HepG2 (cell line): ENCODE measurements at regions not wholly inside any gene's neighbourhood (a gene's known extent, or its start where the extent isn't known, plus 50 kb on each side); places are given as distances from the start of the nearest gene placed in this dataset.

Source experiments
- ATAC-seq: fragments of 200-7000 bp; cut with Tn5 transposase; 3 replicates; pipeline ENCODE4 v1.9.1; 2020; ENCODE audit warnings: mild to moderate bottlenecking, moderate library complexity
- BruUV-seq: library from RNA; stranded (reverse); fragments of 400-500 nt; replicated peaks from 2 replicates; lab custom pipeline; 2021; lab: Mats Ljungman, UMichigan
- CTCF ChIA-PET: fragments of 300-600 bp; formaldehyde crosslinking; extraction: SDS; loops from one replicate; lab custom pipeline; 2021; ENCODE audit warnings: low total read pairs, inconsistent platforms, low intra/inter-chr PET ratio; lab: Yijun Ruan, JAX
- POLR2A ChIA-PET: fragments of 350-600 bp; sonication (Branson Sonifier 250); formaldehyde crosslinking; loops from one replicate; lab custom pipeline; 2020; ENCODE audit warnings: antibody characterized with exemption, inconsistent platforms; lab: Yijun Ruan, JAX
- DNase-seq: peaks from one replicate; pipeline ENCODE4 v3.0.0-alpha.2; 2015; ENCODE audit warnings: low spot score
- FAIRE-seq: peaks from 3 replicates; lab custom pipeline; 2011; peaks lifted over from hg19 to GRCh38; lab: Jason Lieb, UNC
- H2AFZ ChIP-seq: one replicate; pipeline ENCODE4 v1.6.1; 2011; ENCODE audit warnings: low read length, inconsistent platforms
- H3K27ac ChIP-seq: fragments of 300-600 bp; 3 replicates; pipeline ENCODE4 v1.8.0; 2011; ENCODE audit warnings: mixed run types, mild to moderate bottlenecking, mixed read lengths, low read length, inconsistent platforms; ENCODE audit not compliant: insufficient read depth; ENCODE audit errors: extremely low read length
- H3K27me3 ChIP-seq, 2 experiments: fragments of 200-600 bp in 1 of 2; 2 replicates in 1 of 2; 3 replicates in 1 of 2; pipeline versions ENCODE4 v1.6.0 to v1.8.0; 2011; ENCODE audit warnings: low read length in 2 of 2, mild to moderate bottlenecking in 2 of 2, moderate library complexity in 2 of 2, inconsistent platforms in 1 of 2; ENCODE audit not compliant: insufficient read depth in 2 of 2, control insufficient read depth in 1 of 2
- H3K36me3 ChIP-seq, 2 experiments: fragments of 200-600 bp in 1 of 2; replicated peaks in 1 of 2; 2 replicates in 1 of 2; 3 replicates in 1 of 2; pipeline versions ENCODE4 v1.5.1 to v1.8.0; 2011; ENCODE audit warnings: low read length in 2 of 2, inconsistent platforms in 1 of 2; ENCODE audit not compliant: insufficient read depth in 2 of 2, control insufficient read depth in 1 of 2
- H3K4me1 ChIP-seq: 2 replicates; pipeline ENCODE4 v1.5.1; 2012; ENCODE audit warnings: low read length, inconsistent platforms; ENCODE audit not compliant: insufficient read depth
- H3K4me2 ChIP-seq: 2 replicates; pipeline ENCODE4 v1.6.0; 2011; ENCODE audit warnings: low read depth, low read length, inconsistent platforms
- H3K4me3 ChIP-seq, 3 experiments: fragments of 200-600 bp in 1 of 3; sonication (generic), shearing (Covaris generic) in 1 of 3; replicated peaks in 1 of 3; 2 replicates each; pipeline ENCODE4 v1.5.1; 2011 to 2016; ENCODE audit warnings: low read length in 3 of 3, inconsistent platforms in 2 of 3, low read depth in 2 of 3, mild to moderate bottlenecking in 2 of 3, control low read depth in 1 of 3, mixed read lengths in 1 of 3; ENCODE audit not compliant: insufficient read depth in 1 of 3
- H3K79me2 ChIP-seq: one replicate; pipeline ENCODE4 v1.6.1; 2011; ENCODE audit warnings: low read length, inconsistent platforms; ENCODE audit not compliant: insufficient read depth
- H3K9ac ChIP-seq: 2 replicates; pipeline ENCODE4 v1.6.0; 2011; ENCODE audit warnings: mild to moderate bottlenecking, low read depth, low read length, inconsistent platforms; ENCODE audit not compliant: insufficient read depth
- H3K9me3 ChIP-seq: 2 replicates; pipeline ENCODE4 v1.5.1; 2012; ENCODE audit warnings: mild to moderate bottlenecking, low read length
- H4K20me1 ChIP-seq: 2 replicates; pipeline ENCODE4 v1.6.0; 2011; ENCODE audit warnings: inconsistent platforms, mild to moderate bottlenecking, low read length, moderate library complexity; ENCODE audit not compliant: insufficient read depth
- BATF2 ChIP-seq: sonication (generic); formaldehyde crosslinking; IDR thresholded peaks from 2 replicates; pipeline ENCODE4 v1.8.0; 2022; ENCODE audit warnings: mild to moderate bottlenecking, missing genetic modification reagents, moderate library complexity
- BRD4 ChIP-seq: sonication (generic); formaldehyde crosslinking; IDR thresholded peaks from 2 replicates; pipeline ENCODE4 v1.4.0; 2020; ENCODE audit warnings: missing genetic modification reagents
- CHCHD3 ChIP-seq: sonication (generic); formaldehyde crosslinking; IDR thresholded peaks from 2 replicates; pipeline ENCODE4 v1.8.0; 2022; ENCODE audit warnings: mild to moderate bottlenecking, missing genetic modification reagents, moderate library complexity
- HDAC2 ChIP-seq: sonication (generic); formaldehyde crosslinking; IDR thresholded peaks from 2 replicates; pipeline ENCODE4 v1.4.0; 2020; ENCODE audit warnings: missing genetic modification reagents
- IRF9 ChIP-seq: sonication (generic); formaldehyde crosslinking; IDR thresholded peaks from 2 replicates; pipeline ENCODE4 v1.8.0; 2022; ENCODE audit warnings: missing genetic modification reagents, mild to moderate bottlenecking, borderline replicate concordance
- MTA3 ChIP-seq: sonication (generic); formaldehyde crosslinking; IDR thresholded peaks from 2 replicates; pipeline ENCODE4 v1.4.0; 2020; ENCODE audit warnings: missing genetic modification reagents
- ZNF17 ChIP-seq: sonication (generic); formaldehyde crosslinking; IDR thresholded peaks from 2 replicates; pipeline ENCODE4 v1.5.0; 2020; ENCODE audit warnings: mild to moderate bottlenecking, missing genetic modification reagents
- ZNF232 ChIP-seq: sonication (generic); formaldehyde crosslinking; IDR thresholded peaks from 2 replicates; pipeline ENCODE4 v1.4.0; 2020; ENCODE audit warnings: missing genetic modification reagents, borderline replicate concordance
- ZNF292 ChIP-seq: sonication (generic); formaldehyde crosslinking; IDR thresholded peaks from 2 replicates; pipeline ENCODE4 v1.8.1; 2022; ENCODE audit warnings: mild to moderate bottlenecking, low read depth, missing genetic modification reagents, borderline replicate concordance
- ZNF343 ChIP-seq: sonication (generic); formaldehyde crosslinking; IDR thresholded peaks from 2 replicates; pipeline ENCODE4 v1.4.0; 2020; ENCODE audit warnings: mild to moderate bottlenecking, missing genetic modification reagents
- ZNF737 ChIP-seq: sonication (generic); formaldehyde crosslinking; IDR thresholded peaks from 2 replicates; pipeline ENCODE4 v1.5.0; 2020; ENCODE audit warnings: missing genetic modification reagents, mild to moderate bottlenecking, borderline replicate concordance
- WGBS: methylation state at CpG from one replicate; pipeline ENCODE4 v1.1.6; 2017; ENCODE audit warnings: low lambda C conversion rate; 5-methylcytosine and 5-hydroxymethylcytosine counted together
- in situ Hi-C: cut with HindIII; loops from 2 replicates; pipeline ENCODE4 v1.10.0; 2017; ENCODE audit warnings: low pct_unique_long_range_greater_than_20kb; ENCODE audit not compliant: extremely low pct_ligation_motif_present
- intact Hi-C: fragments of 100-400 bp; cut with micrococcal nuclease; formaldehyde crosslinking; loops from one replicate; pipeline ENCODE4 v1.10.0; 2022; ENCODE audit not compliant: unreplicated experiment
- TF ChIP-seq, protein P1 (sequence below): sonication (generic); formaldehyde crosslinking; IDR thresholded peaks from 2 replicates; pipeline ENCODE4 v1.5.0; 2020; ENCODE audit warnings: missing genetic modification reagents
- TF ChIP-seq, protein P2 (sequence below): sonication (generic); formaldehyde crosslinking; IDR thresholded peaks from 2 replicates; pipeline ENCODE4 v1.4.0; 2020; ENCODE audit warnings: missing genetic modification reagents
- TF ChIP-seq, protein P3 (sequence below): IDR thresholded peaks from 2 replicates; pipeline ENCODE4 v1.6.1; 2016; ENCODE audit warnings: low read depth, missing genetic modification reagents, missing compliant biosample characterization

DNA sequence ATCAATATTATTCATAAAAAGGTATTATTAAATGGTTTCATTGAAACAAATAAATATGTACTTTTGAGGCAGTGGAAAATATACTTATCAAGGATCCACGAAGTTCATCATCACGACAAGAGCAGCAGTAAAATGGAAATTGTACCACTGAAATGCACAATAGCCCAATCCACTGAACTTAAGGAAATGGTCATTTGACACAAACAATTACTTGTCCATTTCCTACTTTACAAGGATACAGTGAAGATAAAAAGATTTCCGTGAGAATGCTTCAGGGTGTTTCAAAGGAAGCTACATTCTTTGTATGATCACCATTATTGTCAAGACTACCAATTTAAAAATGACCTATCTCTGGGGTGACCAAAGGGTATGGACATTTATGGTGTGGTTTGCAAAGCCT, 210.3 kb downstream of the SYK start:
- ChIA-PET POLR2A (no interaction called here), CTCF (no interaction called here)
- Histone ChIP-seq H3K4me3 (no peak overlapping the region), H3K9me3 (no peaks in the 10 kb centered on the region), H3K4me2 (no peak overlapping the region), H2AFZ (no peak overlapping the region), H3K79me2 (no peaks in the 10 kb centered on the region), H4K20me1 (no peaks in the 10 kb centered on the region), H3K4me1 (no peaks in the 10 kb centered on the region), H3K27ac (no peak overlapping the region), H3K27me3 (0 out of 5 replicates have a peak, but pooled peaks cover 0 to 1% of the 10 kb centered on the region in 2 experiments), H3K36me3 (no peaks in the 10 kb centered on the region), H3K9ac (no peak overlapping the region)
- in situ Hi-C loops (no loop called here), intact Hi-C loops (no loop called here)
- 16% methylated on average over 3 of the region's 3 CpGs for WGBS
- DNase-seq (no peak), FAIRE-seq (no peak), ATAC-seq (no peak)
- no TSS peak for BruUV-seq
- TF ChIP-seq BATF2 (no peak), ZNF737 (no peak), BRD4 (CRISPR knock-in tag) (no peak), ZNF232 (CRISPR knock-in tag) (no peak), ZNF17 (CRISPR knock-in tag) (no peak), IRF9 (CRISPR knock-in tag) (no peak), CHCHD3 (CRISPR knock-in tag) (no peak), MTA3 (CRISPR knock-in tag) (no peak), HDAC2 (CRISPR knock-in tag) (no peak), ZNF343 (CRISPR knock-in tag) (no peak), ZNF292 (CRISPR knock-in tag) (no peak)
- TF ChIP-seq, protein P1, sequence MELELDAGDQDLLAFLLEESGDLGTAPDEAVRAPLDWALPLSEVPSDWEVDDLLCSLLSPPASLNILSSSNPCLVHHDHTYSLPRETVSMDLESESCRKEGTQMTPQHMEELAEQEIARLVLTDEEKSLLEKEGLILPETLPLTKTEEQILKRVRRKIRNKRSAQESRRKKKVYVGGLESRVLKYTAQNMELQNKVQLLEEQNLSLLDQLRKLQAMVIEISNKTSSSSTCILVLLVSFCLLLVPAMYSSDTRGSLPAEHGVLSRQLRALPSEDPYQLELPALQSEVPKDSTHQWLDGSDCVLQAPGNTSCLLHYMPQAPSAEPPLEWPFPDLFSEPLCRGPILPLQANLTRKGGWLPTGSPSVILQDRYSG = no peak
- TF ChIP-seq, protein P2, sequence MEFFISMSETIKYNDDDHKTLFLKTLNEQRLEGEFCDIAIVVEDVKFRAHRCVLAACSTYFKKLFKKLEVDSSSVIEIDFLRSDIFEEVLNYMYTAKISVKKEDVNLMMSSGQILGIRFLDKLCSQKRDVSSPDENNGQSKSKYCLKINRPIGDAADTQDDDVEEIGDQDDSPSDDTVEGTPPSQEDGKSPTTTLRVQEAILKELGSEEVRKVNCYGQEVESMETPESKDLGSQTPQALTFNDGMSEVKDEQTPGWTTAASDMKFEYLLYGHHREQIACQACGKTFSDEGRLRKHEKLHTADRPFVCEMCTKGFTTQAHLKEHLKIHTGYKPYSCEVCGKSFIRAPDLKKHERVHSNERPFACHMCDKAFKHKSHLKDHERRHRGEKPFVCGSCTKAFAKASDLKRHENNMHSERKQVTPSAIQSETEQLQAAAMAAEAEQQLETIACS = no peak
- TF ChIP-seq, protein P3, sequence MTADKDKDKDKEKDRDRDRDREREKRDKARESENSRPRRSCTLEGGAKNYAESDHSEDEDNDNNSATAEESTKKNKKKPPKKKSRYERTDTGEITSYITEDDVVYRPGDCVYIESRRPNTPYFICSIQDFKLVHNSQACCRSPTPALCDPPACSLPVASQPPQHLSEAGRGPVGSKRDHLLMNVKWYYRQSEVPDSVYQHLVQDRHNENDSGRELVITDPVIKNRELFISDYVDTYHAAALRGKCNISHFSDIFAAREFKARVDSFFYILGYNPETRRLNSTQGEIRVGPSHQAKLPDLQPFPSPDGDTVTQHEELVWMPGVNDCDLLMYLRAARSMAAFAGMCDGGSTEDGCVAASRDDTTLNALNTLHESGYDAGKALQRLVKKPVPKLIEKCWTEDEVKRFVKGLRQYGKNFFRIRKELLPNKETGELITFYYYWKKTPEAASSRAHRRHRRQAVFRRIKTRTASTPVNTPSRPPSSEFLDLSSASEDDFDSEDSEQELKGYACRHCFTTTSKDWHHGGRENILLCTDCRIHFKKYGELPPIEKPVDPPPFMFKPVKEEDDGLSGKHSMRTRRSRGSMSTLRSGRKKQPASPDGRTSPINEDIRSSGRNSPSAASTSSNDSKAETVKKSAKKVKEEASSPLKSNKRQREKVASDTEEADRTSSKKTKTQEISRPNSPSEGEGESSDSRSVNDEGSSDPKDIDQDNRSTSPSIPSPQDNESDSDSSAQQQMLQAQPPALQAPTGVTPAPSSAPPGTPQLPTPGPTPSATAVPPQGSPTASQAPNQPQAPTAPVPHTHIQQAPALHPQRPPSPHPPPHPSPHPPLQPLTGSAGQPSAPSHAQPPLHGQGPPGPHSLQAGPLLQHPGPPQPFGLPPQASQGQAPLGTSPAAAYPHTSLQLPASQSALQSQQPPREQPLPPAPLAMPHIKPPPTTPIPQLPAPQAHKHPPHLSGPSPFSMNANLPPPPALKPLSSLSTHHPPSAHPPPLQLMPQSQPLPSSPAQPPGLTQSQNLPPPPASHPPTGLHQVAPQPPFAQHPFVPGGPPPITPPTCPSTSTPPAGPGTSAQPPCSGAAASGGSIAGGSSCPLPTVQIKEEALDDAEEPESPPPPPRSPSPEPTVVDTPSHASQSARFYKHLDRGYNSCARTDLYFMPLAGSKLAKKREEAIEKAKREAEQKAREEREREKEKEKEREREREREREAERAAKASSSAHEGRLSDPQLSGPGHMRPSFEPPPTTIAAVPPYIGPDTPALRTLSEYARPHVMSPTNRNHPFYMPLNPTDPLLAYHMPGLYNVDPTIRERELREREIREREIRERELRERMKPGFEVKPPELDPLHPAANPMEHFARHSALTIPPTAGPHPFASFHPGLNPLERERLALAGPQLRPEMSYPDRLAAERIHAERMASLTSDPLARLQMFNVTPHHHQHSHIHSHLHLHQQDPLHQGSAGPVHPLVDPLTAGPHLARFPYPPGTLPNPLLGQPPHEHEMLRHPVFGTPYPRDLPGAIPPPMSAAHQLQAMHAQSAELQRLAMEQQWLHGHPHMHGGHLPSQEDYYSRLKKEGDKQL (CRISPR knock-in tag) = no peak
